GM21717 (cell line): ENCODE measurements at regions not wholly inside any gene's neighbourhood (a gene's known extent, or its start where the extent isn't known, plus 50 kb on each side); places are given as distances from the start of the nearest gene placed in this dataset.
"Not testable (repeated sequence)": the region's sequence is repeated elsewhere in the genome, so short reads cannot be mapped to it uniquely, and the experiment has no call there.

Source experiments
- ATAC-seq: cut with Tn5 transposase; IDR thresholded peaks from one replicate; pipeline ENCODE4 v1.9.1; 2021; ENCODE audit warnings: mild to moderate bottlenecking, moderate library complexity; ENCODE audit not compliant: unreplicated experiment

GRCh38 chr6:9139746-9140145 lies 704.4 kb upstream of the SLC35B3 start:
- no peak for ATAC-seq

DNA sequence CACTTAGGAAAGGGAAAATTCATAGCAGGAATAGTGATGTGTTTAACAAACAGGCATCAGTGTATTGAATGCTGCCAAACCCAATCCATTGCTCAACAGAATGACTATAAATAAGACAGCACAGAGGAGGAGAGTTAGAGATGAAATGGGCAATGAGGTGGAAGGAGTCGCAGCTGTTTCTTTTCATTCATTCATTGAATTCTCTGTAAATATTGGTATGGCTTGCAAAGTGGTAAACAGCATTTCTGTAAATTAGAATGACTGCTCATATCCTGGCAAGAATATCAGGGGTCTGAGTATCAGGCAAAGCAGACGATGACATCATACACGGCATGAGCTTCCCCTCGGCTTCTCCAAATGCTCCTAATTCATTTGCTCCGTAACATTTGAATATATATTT lies 703.6 kb upstream of the SLC35B3 start:
- ATAC-seq, result no peak

DNA sequence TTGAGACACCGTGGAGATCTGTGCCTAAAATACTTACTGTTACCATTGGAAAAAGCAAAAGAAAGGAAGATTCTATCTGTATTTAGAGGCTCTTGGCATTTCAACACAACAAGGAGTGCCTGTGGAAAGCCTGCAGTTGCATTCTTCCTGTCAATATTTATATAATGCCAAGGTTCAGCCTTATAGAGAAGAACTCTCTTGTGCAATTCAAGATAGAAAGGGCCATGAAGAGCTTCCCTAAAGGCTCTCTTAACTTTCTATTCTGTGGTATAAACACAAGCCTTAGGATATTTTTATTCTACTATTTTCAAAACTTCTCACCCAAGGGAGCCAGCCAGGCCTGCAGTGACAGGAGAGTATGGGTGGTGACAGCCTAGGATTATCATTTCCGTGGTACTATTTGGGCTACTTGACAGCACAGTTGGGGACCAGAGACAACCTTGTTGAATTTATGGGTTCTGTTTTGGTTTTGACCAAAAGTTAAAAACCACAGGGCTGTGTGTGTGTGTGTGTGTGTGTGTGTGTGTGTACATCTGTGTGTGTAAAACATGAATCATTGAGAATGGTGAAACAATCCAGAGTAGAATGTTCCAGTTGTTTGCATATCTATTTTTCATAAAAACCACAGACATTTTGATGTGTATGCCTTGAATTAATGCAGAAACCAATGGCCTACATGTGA lies 700.9 kb upstream of the SLC35B3 start:
- ATAC-seq, result no peak

DNA sequence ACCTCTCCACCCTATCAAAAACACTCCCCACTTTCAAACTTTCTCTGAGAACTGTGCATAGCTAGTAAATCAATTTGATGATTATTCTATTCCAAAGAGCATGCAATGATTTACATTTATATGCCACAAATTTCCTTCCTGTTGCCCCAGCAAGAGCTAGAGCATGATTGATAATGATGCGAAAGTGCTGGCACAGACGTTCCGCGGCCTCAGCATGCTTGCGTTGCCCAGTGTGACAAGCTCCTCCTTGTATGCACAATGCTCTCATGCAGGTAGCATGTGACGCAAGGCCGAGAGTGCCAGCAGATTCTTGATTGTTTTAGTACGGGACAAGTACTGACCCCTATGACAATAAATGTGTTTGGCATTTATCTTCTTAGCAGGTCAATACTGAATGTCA lies 696.3 kb upstream of the SLC35B3 start:
- no peak for ATAC-seq

DNA sequence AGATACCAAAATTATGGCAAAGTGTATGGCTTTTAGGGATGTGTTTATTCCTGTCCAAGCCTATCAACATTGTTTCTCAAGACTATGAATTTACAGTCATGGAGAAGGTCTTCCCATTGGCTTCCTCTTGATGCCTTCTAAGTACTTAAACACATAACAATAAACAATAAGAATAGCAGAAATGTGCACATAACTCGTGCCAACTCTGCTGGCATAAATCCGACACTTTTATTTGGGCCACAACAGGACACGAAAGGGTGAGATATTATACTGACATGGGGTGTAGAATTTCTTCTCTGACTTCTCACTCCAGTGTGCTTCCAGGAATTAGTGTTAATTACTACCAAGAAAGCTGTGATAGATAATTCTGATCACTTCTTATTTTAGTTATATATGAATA lies 695.9 kb upstream of the SLC35B3 start:
- ATAC-seq, result no peak

DNA sequence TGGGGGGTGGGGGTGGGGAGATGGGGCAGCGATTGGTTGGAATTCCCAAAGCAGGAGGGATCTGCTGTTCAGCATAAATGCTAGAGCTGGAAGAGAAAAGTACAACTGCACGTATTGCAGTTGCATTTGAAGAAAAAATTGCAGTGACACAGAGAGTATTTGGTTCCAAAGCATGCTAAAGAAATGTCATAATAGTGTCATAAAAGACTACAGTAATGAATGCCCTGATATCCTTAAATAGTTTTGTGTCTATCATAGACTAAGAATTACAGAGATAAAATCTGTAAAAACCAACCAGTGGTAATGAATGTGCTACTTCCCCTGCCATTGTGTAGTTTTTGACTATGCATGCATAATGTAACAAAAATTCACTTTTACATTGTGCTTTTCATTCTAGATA lies 693.6 kb upstream of the SLC35B3 start:
- ATAC-seq, result no peak

- ATAC-seq, result no peak
These were observed 691.7 kb upstream of the SLC35B3 start for GRCh38 chr6:9126878-9127560.

DNA sequence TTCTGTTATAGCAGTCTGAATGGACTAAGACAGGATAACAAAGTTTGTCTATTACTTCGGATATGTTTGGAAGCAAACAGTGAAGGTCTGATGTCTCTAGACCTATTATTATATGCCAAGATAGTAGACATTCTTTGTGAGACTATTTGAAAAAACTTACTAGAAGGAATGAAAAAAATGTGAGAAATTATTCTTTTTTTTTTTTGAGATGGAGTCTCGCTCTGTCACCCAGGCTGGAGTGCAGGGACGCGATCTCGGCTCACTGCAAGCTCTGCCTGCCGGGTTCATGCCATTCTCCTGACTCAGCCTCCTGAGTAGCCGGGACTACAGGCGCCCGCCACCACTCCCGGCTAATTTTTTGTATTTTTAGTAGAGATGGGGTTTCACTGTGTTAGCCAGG lies 690.7 kb upstream of the SLC35B3 start:
- ATAC-seq, result not testable (repeated sequence)

- no peak for ATAC-seq
These were observed 686.2 kb upstream of the SLC35B3 start for GRCh38 chr6:9121549-9121948.

GRCh38 chr6:9116026-9116425 lies 680.7 kb upstream of the SLC35B3 start:
- ATAC-seq, result no peak

- ATAC-seq, result no peak
These were observed 677.2 kb upstream of the SLC35B3 start for GRCh38 chr6:9112544-9112943.

DNA sequence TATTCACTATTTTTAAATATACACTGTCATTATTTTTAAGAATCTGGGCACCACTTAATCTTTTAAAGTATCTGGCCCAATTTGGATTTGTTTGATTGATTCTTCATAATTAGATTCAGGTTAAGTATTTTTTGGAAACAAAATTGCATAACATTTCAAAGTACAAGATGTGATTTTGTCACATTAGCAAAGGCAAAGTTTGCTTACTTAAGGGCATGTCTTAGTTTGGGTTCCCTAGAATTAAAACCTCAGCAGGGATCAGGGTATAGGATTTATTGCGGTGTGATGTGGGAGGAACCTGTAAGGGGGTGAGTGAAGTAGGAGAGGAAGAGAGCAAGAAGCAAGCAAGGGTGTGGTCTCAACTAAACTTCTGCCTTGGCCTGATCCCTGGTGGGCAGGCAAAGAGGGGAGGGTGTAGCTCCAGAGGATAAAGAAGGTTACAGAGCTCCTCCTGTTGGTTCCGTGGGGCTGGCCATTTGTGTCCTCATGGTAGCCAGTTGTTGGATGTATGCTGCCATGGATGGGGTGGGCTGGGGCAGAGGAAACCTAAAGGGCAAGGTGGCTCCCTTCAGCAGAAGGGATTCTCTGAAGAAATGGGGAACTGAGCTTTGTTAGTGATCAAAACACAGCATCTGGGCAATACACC lies 668.7 kb upstream of the SLC35B3 start:
- ATAC-seq, result no peak

- no peak for ATAC-seq
These were observed 666.6 kb upstream of the SLC35B3 start for GRCh38 chr6:9101920-9102319.

- ATAC-seq, result no peak
These were observed 665.7 kb upstream of the SLC35B3 start for GRCh38 chr6:9100869-9101580.

DNA sequence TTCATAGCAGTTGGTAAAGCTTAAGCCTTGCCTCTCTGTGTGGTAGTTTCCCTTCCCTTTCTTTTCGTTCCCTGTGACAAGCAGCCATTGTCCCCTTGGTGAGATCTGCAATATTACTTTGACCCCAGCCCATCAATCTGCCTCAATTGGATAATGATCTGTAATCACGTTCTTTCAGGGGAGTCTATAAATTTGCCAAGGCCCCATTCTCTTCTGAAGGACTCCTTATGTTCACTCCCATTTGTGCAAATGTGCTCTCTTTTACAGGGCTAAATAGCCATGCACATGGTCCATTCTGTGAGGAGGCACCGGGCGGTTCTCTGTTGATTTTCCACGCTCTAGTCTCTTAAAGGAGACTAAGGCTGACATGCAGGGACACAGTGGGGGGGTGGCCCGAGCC lies 660.4 kb upstream of the SLC35B3 start:
- ATAC-seq, result no peak

- no peak for ATAC-seq
These were observed 659.8 kb upstream of the SLC35B3 start for GRCh38 chr6:9095137-9095536.

DNA sequence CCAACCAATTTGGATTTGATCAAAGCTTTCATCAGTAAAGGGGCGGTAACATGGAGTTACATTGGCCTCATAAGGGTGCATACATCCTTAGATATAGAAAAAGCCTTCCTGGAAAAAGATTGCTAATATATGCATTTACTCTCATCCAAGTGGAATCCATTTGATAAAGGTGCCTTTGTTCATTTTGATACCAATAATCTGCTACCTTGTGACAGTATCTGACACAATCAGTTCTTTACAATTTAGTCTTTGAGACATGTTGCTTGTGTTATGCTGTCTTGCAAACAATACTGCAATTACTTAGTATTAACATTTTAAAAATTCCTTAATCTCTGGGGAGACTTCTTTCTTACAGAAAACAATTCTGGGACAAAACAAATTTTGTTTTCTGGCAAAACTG lies 654.4 kb upstream of the SLC35B3 start:
- ATAC-seq, result no peak

- no peak for ATAC-seq
These were observed 652.1 kb upstream of the SLC35B3 start for GRCh38 chr6:9087470-9087869.

DNA sequence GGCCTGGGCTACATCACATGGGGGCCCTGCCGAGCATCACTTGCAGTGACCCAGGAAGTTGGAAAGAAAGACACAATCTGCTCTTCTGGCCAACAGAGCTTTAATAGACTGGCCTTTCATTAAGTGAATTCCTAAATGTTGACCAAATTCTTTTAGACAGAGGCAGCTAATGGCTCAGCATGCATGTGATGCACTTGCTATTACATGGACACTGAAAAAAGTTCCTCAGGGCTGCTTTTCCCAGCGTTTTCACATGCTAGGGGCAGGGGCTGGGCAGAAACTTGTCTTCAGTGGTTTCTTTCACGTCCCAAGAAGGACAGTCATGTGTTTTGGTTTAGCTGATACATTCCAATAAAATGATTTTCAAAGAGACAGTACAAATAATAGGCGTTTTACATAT lies 651.0 kb upstream of the SLC35B3 start:
- no peak for ATAC-seq

GRCh38 chr6:9085709-9086070 lies 650.3 kb upstream of the SLC35B3 start:
- no peak for ATAC-seq

- ATAC-seq, result no peak
These were observed 649.8 kb upstream of the SLC35B3 start for GRCh38 chr6:9085054-9085708.
